Hepatocyte (in vitro differentiated cells): ENCODE measurements at regions not wholly inside any gene's neighbourhood (a gene's known extent, or its start where the extent isn't known, plus 50 kb on each side); places are given as distances from the start of the nearest gene placed in this dataset. TPM values are rescaled to one million over a fixed set of nuclear protein-coding genes. Genes with fewer than 3 reads are reported as not detected.

ENCODE experiments used
- DNase-seq: peaks from one replicate; pipeline ENCODE4 v3.0.0-alpha.2; 2016; ENCODE audit warnings: low spot score
- H2AFZ ChIP-seq: fragments of 200-600 bp; sonication (generic); 2 replicates; pipeline ENCODE4 v1.6.0; 2016; ENCODE audit warnings: antibody characterized with exemption, mild to moderate bottlenecking
- H3K27ac ChIP-seq: fragments of 200-600 bp; sonication (generic); 2 replicates; pipeline ENCODE4 v1.5.1; 2016; ENCODE audit warnings: mild to moderate bottlenecking
- H3K27me3 ChIP-seq: fragments of 200-600 bp; sonication (generic); 2 replicates; pipeline ENCODE4 v1.6.1; 2016
- H3K36me3 ChIP-seq: fragments of 200-600 bp; sonication (generic); replicated peaks from 2 replicates; pipeline ENCODE4 v1.5.1; 2016; ENCODE audit warnings: low read depth; ENCODE audit not compliant: insufficient read depth
- H3K4me1 ChIP-seq: fragments of 200-600 bp; sonication (generic); 2 replicates; pipeline ENCODE4 v1.5.1; 2016; ENCODE audit warnings: mild to moderate bottlenecking, moderate library complexity; ENCODE audit not compliant: insufficient read depth
- H3K4me2 ChIP-seq: fragments of 200-600 bp; sonication (generic); 2 replicates; pipeline ENCODE4 v1.6.0; 2016
- H3K4me3 ChIP-seq: fragments of 200-600 bp; sonication (generic); 2 replicates; pipeline ENCODE4 v1.5.1; 2016; ENCODE audit warnings: mild to moderate bottlenecking
- H3K79me2 ChIP-seq: fragments of 200-600 bp; sonication (generic); 2 replicates; pipeline ENCODE4 v1.6.0; 2017; ENCODE audit warnings: mild to moderate bottlenecking
- H3K9me2 ChIP-seq: fragments of 200-600 bp; sonication (generic); replicated peaks from 2 replicates; pipeline ENCODE4 v1.6.0; 2017; ENCODE audit warnings: mild to moderate bottlenecking; ENCODE audit not compliant: insufficient read depth
- H3K9me3 ChIP-seq: fragments of 200-600 bp; sonication (generic); 2 replicates; pipeline ENCODE4 v1.5.1; 2016; ENCODE audit warnings: low read depth, mild to moderate bottlenecking
- H4K20me1 ChIP-seq: fragments of 200-600 bp; sonication (generic); 2 replicates; pipeline ENCODE4 v1.6.0; 2016; ENCODE audit warnings: mild to moderate bottlenecking; ENCODE audit not compliant: insufficient read depth, poor library complexity, severe bottlenecking
- CTCF ChIP-seq: fragments of 200-600 bp; sonication (generic); IDR thresholded peaks from 2 replicates; pipeline ENCODE4 v1.5.1; 2016; ENCODE audit warnings: antibody characterized with exemption, mild to moderate bottlenecking; ENCODE audit not compliant: poor library complexity
- EZH2 ChIP-seq: fragments of 200-600 bp; sonication (generic); IDR thresholded peaks from 2 replicates; pipeline ENCODE4 v1.6.1; 2016; ENCODE audit warnings: antibody characterized with exemption, mild to moderate bottlenecking, borderline replicate concordance
- EZH2phosphoT487 ChIP-seq: fragments of 200-600 bp; sonication (generic); IDR thresholded peaks from one replicate; pipeline ENCODE4 v1.6.1; 2018; ENCODE audit warnings: antibody characterized with exemption, mild to moderate bottlenecking, low read depth, moderate library complexity; ENCODE audit not compliant: unreplicated experiment, severe bottlenecking
- WGBS: methylation state at CpG from one replicate; pipeline ENCODE4 v1.1.6; 2016; ENCODE audit warnings: low lambda C conversion rate; ENCODE audit errors: missing lambda C conversion rate; 5-methylcytosine and 5-hydroxymethylcytosine counted together
- small RNA-seq: library from RNA; depleted of rRNA; stranded (forward); fragments of <200 nt; gene quantifications from one replicate; pipeline ENCODE3, GENCODE V24; 2014

GRCh38 chr7:17244786-17245185 lies 53.7 kb upstream of the AHR start:
- Histone ChIP-seq H3K4me3 (no peak overlapping the region), H4K20me1 (no peaks in the 10 kb centered on the region), H3K4me2 (no peak overlapping the region), H3K27me3 (no peaks in the 10 kb centered on the region), H3K27ac (no peak overlapping the region), H2AFZ (no peak overlapping the region), H3K9me3 (no peaks in the 10 kb centered on the region), H3K4me1 (no peaks in the 10 kb centered on the region), H3K36me3 (no peaks in the 10 kb centered on the region), H3K9me2 (no peaks in the 10 kb centered on the region), H3K79me2 (no peaks in the 10 kb centered on the region)
- 87% methylated on average over 2 of the region's 2 CpGs for WGBS
- TF ChIP-seq EZH2 (no peak), EZH2phosphoT487 (no peak), CTCF (no peak)
- DNase-seq = no peak

- Histone ChIP-seq H3K27ac (no peak overlapping the region), H3K4me3 (no peak overlapping the region), H3K4me1 (no peaks in the 10 kb centered on the region), H3K27me3 (no peaks in the 10 kb centered on the region), H3K9me3 (no peaks in the 10 kb centered on the region), H3K4me2 (no peak overlapping the region), H4K20me1 (no peaks in the 10 kb centered on the region), H3K36me3 (no peaks in the 10 kb centered on the region), H3K79me2 (no peaks in the 10 kb centered on the region), H3K9me2 (no peaks in the 10 kb centered on the region), H2AFZ (no peak overlapping the region)
- no peak for DNase-seq
- 93% methylated on average over 6 of the region's 6 CpGs for WGBS
- TF ChIP-seq EZH2phosphoT487 (no peak), CTCF (no peak), EZH2 (no peak)
Measured at GRCh38 chr7:17247357-17247756, 51.1 kb upstream of the AHR start.

DNA sequence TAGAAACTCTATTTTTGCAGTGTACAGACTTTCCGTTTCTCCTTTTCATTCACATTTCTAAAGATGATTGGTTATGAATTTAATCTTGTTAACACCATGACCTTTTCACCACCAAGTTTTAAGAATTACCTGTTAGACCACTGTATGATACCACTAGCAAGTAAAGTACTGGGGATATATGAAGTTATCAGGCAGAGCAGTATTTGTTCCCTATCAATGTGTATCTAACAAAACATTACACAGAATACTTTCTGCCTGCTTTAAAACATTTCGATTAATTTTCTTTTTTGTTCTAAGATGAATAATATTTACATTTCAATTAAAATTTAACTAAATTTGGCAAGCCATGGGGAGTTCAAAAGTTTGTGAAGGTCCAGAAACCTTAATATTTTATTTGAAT lies 49.9 kb upstream of the AHR start:
- no peaks in the 10 kb centered on the region for H3K79me2 ChIP-seq
- DNase-seq = no peak
- H2AFZ ChIP-seq = no peak overlapping the region
- TF ChIP-seq CTCF (no peak), EZH2 (no peak), EZH2phosphoT487 (no peak)
- H3K4me1 ChIP-seq = no peaks in the 10 kb centered on the region
- no peaks in the 10 kb centered on the region for H3K9me3 ChIP-seq
- no peaks in the 10 kb centered on the region for H3K9me2 ChIP-seq
- no peaks in the 10 kb centered on the region for H3K36me3 ChIP-seq
- no peaks in the 10 kb centered on the region for H4K20me1 ChIP-seq
- no peak overlapping the region for H3K27ac ChIP-seq
- no peak overlapping the region for H3K4me3 ChIP-seq
- H3K4me2 ChIP-seq = no peak overlapping the region
- no peaks in the 10 kb centered on the region for H3K27me3 ChIP-seq
- 84% methylated on average over 2 of the region's 2 CpGs for WGBS

Small RNAs in the stretch of these regions (small RNA-seq; reads per million reads assigned to genes)
- not detected for gene RF00017
